ENCODE measurements at regions not wholly inside any gene's neighbourhood (a gene's known extent, or its start where the extent isn't known, plus 50 kb on each side); places are given as distances from the start of the nearest gene placed in this dataset.

- no peak for DNase-seq (ENCODE audit: low read depth in 2 of 2, low spot score in 1 of 2)
These were observed 459.5 kb downstream of the TLR4 start for GRCh38 chr9:118163751-118164150.

- no peak for DNase-seq (ENCODE audit: low read depth in 2 of 2, low spot score in 1 of 2)
These were observed 461.2 kb downstream of the TLR4 start for GRCh38 chr9:118165451-118165850.

- DNase-seq (ENCODE audit: low read depth in 2 of 2, low spot score in 1 of 2): no peak
These were observed 466.1 kb downstream of the TLR4 start for GRCh38 chr9:118170032-118170955.

- DNase-seq (ENCODE audit: low read depth in 2 of 2, low spot score in 1 of 2): no peak
These were observed 473.0 kb downstream of the TLR4 start for GRCh38 chr9:118177241-118177640.

GRCh38 chr9:118183576-118183975 lies 479.4 kb downstream of the TLR4 start:
- no peak for DNase-seq (ENCODE audit: low read depth in 2 of 2, low spot score in 1 of 2)

GRCh38 chr9:118187408-118187807 lies 483.2 kb downstream of the TLR4 start:
- no peak for DNase-seq (ENCODE audit: low read depth in 2 of 2, low spot score in 1 of 2)

- no peak for DNase-seq (ENCODE audit: low read depth in 2 of 2, low spot score in 1 of 2)
These were observed 485.4 kb downstream of the TLR4 start for GRCh38 chr9:118189615-118190014.

GRCh38 chr9:118192807-118193206 lies 488.6 kb downstream of the TLR4 start:
- DNase-seq (ENCODE audit: low read depth in 2 of 2, low spot score in 1 of 2): no peak

GRCh38 chr9:118209343-118209742 lies 505.1 kb downstream of the TLR4 start:
- DNase-seq (ENCODE audit: low read depth in 2 of 2, low spot score in 1 of 2): no peak

GRCh38 chr9:118215549-118215948 lies 511.3 kb downstream of the TLR4 start:
- no peak for DNase-seq (ENCODE audit: low read depth in 2 of 2, low spot score in 1 of 2)

GRCh38 chr9:118222375-118222774 lies 518.2 kb downstream of the TLR4 start:
- no peak for DNase-seq (ENCODE audit: low read depth in 2 of 2, low spot score in 1 of 2)

- DNase-seq (ENCODE audit: low read depth in 2 of 2, low spot score in 1 of 2): no peak
These were observed 518.9 kb downstream of the TLR4 start for GRCh38 chr9:118223111-118223510.

- no peak for DNase-seq (ENCODE audit: low read depth in 2 of 2, low spot score in 1 of 2)
These were observed 526.1 kb downstream of the TLR4 start for GRCh38 chr9:118230329-118230728.

- DNase-seq (ENCODE audit: low read depth in 2 of 2, low spot score in 1 of 2): no peak
These were observed 532.4 kb downstream of the TLR4 start for GRCh38 chr9:118236625-118237024.

GRCh38 chr9:118238139-118238538 lies 533.9 kb downstream of the TLR4 start:
- no peak for DNase-seq (ENCODE audit: low read depth in 2 of 2, low spot score in 1 of 2)

GRCh38 chr9:118252027-118252426 lies 547.8 kb downstream of the TLR4 start:
- no peak for DNase-seq (ENCODE audit: low read depth in 2 of 2, low spot score in 1 of 2)

GRCh38 chr9:118262191-118262590 lies 558.0 kb downstream of the TLR4 start:
- DNase-seq (ENCODE audit: low read depth in 2 of 2, low spot score in 1 of 2): no peak

- DNase-seq (ENCODE audit: low read depth in 2 of 2, low spot score in 1 of 2): no peak
These were observed 559.7 kb downstream of the TLR4 start for GRCh38 chr9:118263949-118264348.

- DNase-seq (ENCODE audit: low read depth in 2 of 2, low spot score in 1 of 2): no peak
These were observed 563.8 kb downstream of the TLR4 start for GRCh38 chr9:118268046-118268445.

- no peak for DNase-seq (ENCODE audit: low read depth in 2 of 2, low spot score in 1 of 2)
These were observed 565.4 kb downstream of the TLR4 start for GRCh38 chr9:118269623-118270022.

GRCh38 chr9:118271331-118271730 lies 567.1 kb downstream of the TLR4 start:
- no peak for DNase-seq (ENCODE audit: low read depth in 2 of 2, low spot score in 1 of 2)

GRCh38 chr9:118271936-118272335 lies 567.7 kb downstream of the TLR4 start:
- no peak for DNase-seq (ENCODE audit: low read depth in 2 of 2, low spot score in 1 of 2)

- DNase-seq (ENCODE audit: low read depth in 2 of 2, low spot score in 1 of 2): no peak
These were observed 568.8 kb downstream of the TLR4 start for GRCh38 chr9:118273048-118273447.
